Upper lobe of left lung (tissue), 6 donors: ENCODE measurements at regions not wholly inside any gene's neighbourhood (a gene's known extent, or its start where the extent isn't known, plus 50 kb on each side); places are given as distances from the start of the nearest gene placed in this dataset.
"Not testable (repeated sequence)": the region's sequence is repeated elsewhere in the genome, so short reads cannot be mapped to it uniquely, and the experiment has no call there.

Experiments used
- ATAC-seq, 2 donors: fragments of 200-7000 bp; cut with Tn5 transposase; one replicate each; pipeline ENCODE4 v1.9.1; 2022; ENCODE audit warnings: mild to moderate bottlenecking in 2 of 2, moderate library complexity in 2 of 2; ENCODE audit not compliant: low FRiP score in 2 of 2
- DNase-seq, 2 donors: peaks; one replicate each; pipeline ENCODE4 v3.0.0-alpha.2; 2019 to 2020
- H3K27ac ChIP-seq, 4 donors: fragments of 200-600 bp; sonication (generic); one replicate each; pipeline ENCODE4 v1.5.1; 2016 to 2019
- H3K27me3 ChIP-seq, 4 donors: fragments of 200-600 bp; sonication (generic); one replicate each; pipeline ENCODE4 v1.5.1; 2017 to 2019
- H3K36me3 ChIP-seq, 4 donors: fragments of 200-600 bp; sonication (generic); one replicate each; pipeline ENCODE4 v1.5.1; 2016 to 2019
- H3K4me1 ChIP-seq, 4 donors: fragments of 200-600 bp; sonication (generic); one replicate each; pipeline ENCODE4 v1.5.1; 2018 to 2019
- H3K4me3 ChIP-seq, 4 donors: fragments of 200-600 bp; sonication (generic); one replicate each; pipeline ENCODE4 v1.5.1; 2017 to 2019; ENCODE audit warnings: mild to moderate bottlenecking in 2 of 4, moderate library complexity in 1 of 4
- H3K9me3 ChIP-seq, 4 donors: fragments of 200-600 bp; sonication (generic); one replicate each; pipeline ENCODE4 v1.5.1; 2018 to 2019
- EP300 ChIP-seq, 4 donors: sonication (generic); formaldehyde crosslinking; IDR thresholded peaks; one replicate each; pipeline ENCODE4 v1.5.1; 2017; ENCODE audit warnings: antibody characterized with exemption in 4 of 4, control low read depth in 2 of 4
- POLR2A ChIP-seq, 4 donors: fragments of 450-650 bp; IDR thresholded peaks; one replicate each; pipeline ENCODE4 v1.5.1; 2016 to 2017; ENCODE audit warnings: antibody characterized with exemption in 4 of 4, mild to moderate bottlenecking in 2 of 4
- POLR2AphosphoS5 ChIP-seq, 2 donors: sonication (generic); formaldehyde crosslinking; IDR thresholded peaks; one replicate each; pipeline ENCODE4 v1.5.1; 2017; ENCODE audit warnings: antibody characterized with exemption in 2 of 2
- WGBS, 2 donors: methylation state at CpG; one replicate each; pipeline ENCODE4 v1.1.5; 2017 to 2018; 5-methylcytosine and 5-hydroxymethylcytosine counted together
- TF ChIP-seq, protein P1 (sequence below), 6 experiments: fragments of 450-650 bp in 4 of 6; fragments of 200-600 bp in 2 of 6; sonication (generic) in 2 of 6; IDR thresholded peaks; one replicate each; pipeline ENCODE4 v1.5.1; 2016 to 2019; ENCODE audit warnings: antibody characterized with exemption in 6 of 6
- donor health status: DM: no; HTN: no; CAD: no; lungs with moderate emphysema.
- donor health status: DM: no; HTN: yes; CAD: no; lungs with severe emphysema.

DNA sequence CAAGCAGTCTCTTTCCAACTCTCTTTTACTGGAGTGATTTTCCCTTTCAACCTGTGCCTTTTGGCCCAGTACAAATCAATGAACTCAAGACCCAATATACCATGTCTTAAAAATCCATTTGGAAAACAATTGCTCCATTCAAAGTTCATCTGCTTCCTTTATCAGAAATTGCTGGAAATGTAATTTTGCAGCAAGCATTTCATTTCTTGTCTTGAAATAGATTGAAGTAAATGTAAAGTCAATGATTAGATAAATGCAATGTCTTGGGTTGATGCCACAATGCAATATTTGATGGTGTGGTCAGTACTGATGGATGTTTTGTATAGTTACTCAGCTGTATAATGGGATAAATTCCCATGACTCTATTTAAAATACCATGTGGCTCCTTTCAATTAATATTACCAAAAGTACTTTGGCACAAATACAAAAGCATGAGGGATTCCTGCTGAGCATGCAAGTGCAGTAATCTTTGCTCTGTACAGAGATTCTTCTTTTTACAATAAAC, 707.7 kb upstream of the NOVA1 start:
- DNase-seq = no peak
- no peak for TF ChIP-seq EP300 (IDR thresholded peaks at IDR 0.05)
- no peak for TF ChIP-seq POLR2AphosphoS5 (IDR thresholded peaks at IDR 0.05)
- no peak for TF ChIP-seq POLR2A (IDR thresholded peaks at IDR 0.05)
- TF ChIP-seq, protein P1, sequence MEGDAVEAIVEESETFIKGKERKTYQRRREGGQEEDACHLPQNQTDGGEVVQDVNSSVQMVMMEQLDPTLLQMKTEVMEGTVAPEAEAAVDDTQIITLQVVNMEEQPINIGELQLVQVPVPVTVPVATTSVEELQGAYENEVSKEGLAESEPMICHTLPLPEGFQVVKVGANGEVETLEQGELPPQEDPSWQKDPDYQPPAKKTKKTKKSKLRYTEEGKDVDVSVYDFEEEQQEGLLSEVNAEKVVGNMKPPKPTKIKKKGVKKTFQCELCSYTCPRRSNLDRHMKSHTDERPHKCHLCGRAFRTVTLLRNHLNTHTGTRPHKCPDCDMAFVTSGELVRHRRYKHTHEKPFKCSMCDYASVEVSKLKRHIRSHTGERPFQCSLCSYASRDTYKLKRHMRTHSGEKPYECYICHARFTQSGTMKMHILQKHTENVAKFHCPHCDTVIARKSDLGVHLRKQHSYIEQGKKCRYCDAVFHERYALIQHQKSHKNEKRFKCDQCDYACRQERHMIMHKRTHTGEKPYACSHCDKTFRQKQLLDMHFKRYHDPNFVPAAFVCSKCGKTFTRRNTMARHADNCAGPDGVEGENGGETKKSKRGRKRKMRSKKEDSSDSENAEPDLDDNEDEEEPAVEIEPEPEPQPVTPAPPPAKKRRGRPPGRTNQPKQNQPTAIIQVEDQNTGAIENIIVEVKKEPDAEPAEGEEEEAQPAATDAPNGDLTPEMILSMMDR (IDR thresholded peaks at IDR 0.05) = no peak
- no peaks in the 10 kb centered on the region for H3K27me3 ChIP-seq
- no peak overlapping the region for H3K27ac ChIP-seq
- no peak overlapping the region for H3K4me3 ChIP-seq
- ATAC-seq = no peak
- no peaks in the 10 kb centered on the region for H3K9me3 ChIP-seq
- no peaks in the 10 kb centered on the region for H3K36me3 ChIP-seq
- H3K4me1 ChIP-seq = no peaks in the 10 kb centered on the region

DNA sequence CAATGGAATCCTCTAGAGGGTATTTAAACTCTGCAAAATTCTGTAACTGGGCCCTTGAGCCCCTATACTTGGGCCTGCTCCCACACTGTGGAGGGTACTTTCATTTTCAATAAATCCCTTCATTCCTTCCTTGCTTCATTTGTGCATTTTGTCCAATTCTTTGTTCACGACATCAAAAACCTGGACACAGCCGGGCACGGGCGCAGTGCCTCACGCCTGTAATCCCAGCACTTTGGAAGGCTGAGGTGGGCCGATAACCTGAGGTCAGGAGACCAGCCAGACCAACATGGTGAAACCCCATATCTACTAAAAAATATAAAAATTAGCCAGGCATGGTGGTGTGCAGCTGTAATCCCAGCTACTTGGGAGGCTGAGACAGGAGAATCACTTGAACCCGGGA, 714.9 kb upstream of the NOVA1 start:
- not testable (repeated sequence) for H3K9me3 ChIP-seq, H3K4me3 ChIP-seq, ATAC-seq, H3K4me1 ChIP-seq, H3K27ac ChIP-seq, H3K27me3 ChIP-seq, H3K36me3 ChIP-seq
- peak in 1 of 2 donors; percentile 63 for DNase-seq
- WGBS, 2 donors = 94 to 99% methylated on average over 7 of the region's 7 CpGs

DNA sequence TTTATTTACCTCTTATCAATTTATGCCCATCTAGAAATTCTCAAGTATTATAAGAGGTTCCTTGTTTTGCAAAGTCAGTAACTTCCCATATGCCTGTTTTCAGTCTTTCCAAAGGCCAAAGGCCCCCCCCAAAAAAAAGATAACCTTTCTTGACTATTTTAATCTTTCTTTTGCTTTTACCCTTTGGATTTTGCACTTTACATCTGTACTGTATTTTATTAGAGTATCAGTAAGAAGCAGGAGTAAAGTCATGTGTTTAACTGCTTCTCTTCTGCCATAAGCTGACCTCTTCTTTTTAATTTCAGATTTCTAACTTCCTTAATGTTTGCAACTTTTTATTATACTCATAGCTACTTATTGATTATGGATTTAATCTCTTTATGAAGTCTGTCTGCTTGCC, 716.4 kb upstream of the NOVA1 start:
- H3K4me3 ChIP-seq = no peak overlapping the region
- H3K9me3 ChIP-seq = no peaks in the 10 kb centered on the region

DNA sequence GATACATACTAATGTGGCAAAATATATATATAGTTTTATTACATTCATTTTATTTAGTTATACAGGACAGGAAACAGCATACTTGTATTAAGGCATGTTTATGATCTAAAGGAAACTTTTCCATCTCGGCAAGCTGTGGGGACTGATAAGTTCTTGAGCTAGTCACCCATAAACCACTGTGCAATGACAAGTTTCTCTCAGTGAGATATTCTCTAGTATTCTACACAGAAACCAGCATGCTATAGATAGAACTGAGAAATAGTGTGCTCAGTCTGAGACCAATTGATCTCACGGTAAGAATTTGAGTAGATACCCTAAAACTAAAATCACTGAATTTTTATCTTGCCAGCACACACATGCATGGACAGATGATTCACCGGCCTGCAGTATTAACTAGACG, 717.6 kb upstream of the NOVA1 start:
- ATAC-seq = no peak

More for the DNA sequence above, 716.4 kb upstream of the NOVA1 start:
- no peak for TF ChIP-seq POLR2AphosphoS5 (IDR thresholded peaks at IDR 0.05)
- TF ChIP-seq, protein P1 (IDR thresholded peaks at IDR 0.05) = no peak
- no peak for TF ChIP-seq POLR2A (IDR thresholded peaks at IDR 0.05)
- TF ChIP-seq EP300 (IDR thresholded peaks at IDR 0.05) = no peak
- no peaks in the 10 kb centered on the region for H3K27me3 ChIP-seq
- no peaks in the 10 kb centered on the region for H3K36me3 ChIP-seq
- ATAC-seq (no peak), DNase-seq (no peak)
- no peak overlapping the region for H3K27ac ChIP-seq
- H3K4me1 ChIP-seq = no peaks in the 10 kb centered on the region

DNA sequence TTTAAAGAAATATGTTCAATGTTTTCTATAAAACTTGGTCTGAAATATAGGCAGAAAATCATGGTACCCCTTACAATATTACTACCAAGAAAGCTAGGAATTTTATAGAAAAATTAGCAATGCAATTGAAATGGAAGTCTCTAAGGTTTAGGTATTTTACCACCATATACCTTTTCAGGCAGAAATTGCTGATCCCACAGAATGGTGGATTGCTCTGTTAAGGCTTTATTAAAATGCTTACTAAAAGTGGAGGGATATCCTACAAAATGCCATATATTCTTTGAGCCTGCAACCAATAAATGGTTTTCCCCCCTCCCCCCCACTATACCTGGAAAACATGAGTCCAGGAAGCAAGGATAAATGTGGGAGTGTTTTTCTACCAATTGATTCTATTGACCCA, 718.1 kb upstream of the NOVA1 start:
- TF ChIP-seq POLR2A (IDR thresholded peaks at IDR 0.05) (no peak), POLR2AphosphoS5 (IDR thresholded peaks at IDR 0.05) (no peak), EP300 (IDR thresholded peaks at IDR 0.05) (no peak)
- TF ChIP-seq, protein P1 (IDR thresholded peaks at IDR 0.05) = no peak
- Histone ChIP-seq H3K36me3 (no peaks in the 10 kb centered on the region), H3K27ac (no peak overlapping the region), H3K9me3 (no peaks in the 10 kb centered on the region), H3K27me3 (no peaks in the 10 kb centered on the region), H3K4me3 (no peak overlapping the region), H3K4me1 (no peaks in the 10 kb centered on the region)
- DNase-seq (no peak), ATAC-seq (no peak)

More for the DNA sequence above, 717.6 kb upstream of the NOVA1 start:
- TF ChIP-seq POLR2A (IDR thresholded peaks at IDR 0.05) = no peak
- no peak for TF ChIP-seq EP300 (IDR thresholded peaks at IDR 0.05)
- TF ChIP-seq, protein P1 (IDR thresholded peaks at IDR 0.05) = no peak
- TF ChIP-seq POLR2AphosphoS5 (IDR thresholded peaks at IDR 0.05) = no peak
- 83 to 86% methylated on average over 4 of the region's 4 CpGs for WGBS, 2 donors
- no peak overlapping the region for H3K4me3 ChIP-seq
- no peaks in the 10 kb centered on the region for H3K27me3 ChIP-seq
- H3K4me1 ChIP-seq = no peaks in the 10 kb centered on the region
- H3K9me3 ChIP-seq = no peaks in the 10 kb centered on the region
- no peaks in the 10 kb centered on the region for H3K36me3 ChIP-seq
- no peak overlapping the region for H3K27ac ChIP-seq
- DNase-seq = no peak
